ENCODE measurements at regions not wholly inside any gene's neighbourhood (a gene's known extent, or its start where the extent isn't known, plus 50 kb on each side); places are given as distances from the start of the nearest gene placed in this dataset.
"Not testable (repeated sequence)": the region's sequence is repeated elsewhere in the genome, so short reads cannot be mapped to it uniquely, and the experiment has no call there.

DNA sequence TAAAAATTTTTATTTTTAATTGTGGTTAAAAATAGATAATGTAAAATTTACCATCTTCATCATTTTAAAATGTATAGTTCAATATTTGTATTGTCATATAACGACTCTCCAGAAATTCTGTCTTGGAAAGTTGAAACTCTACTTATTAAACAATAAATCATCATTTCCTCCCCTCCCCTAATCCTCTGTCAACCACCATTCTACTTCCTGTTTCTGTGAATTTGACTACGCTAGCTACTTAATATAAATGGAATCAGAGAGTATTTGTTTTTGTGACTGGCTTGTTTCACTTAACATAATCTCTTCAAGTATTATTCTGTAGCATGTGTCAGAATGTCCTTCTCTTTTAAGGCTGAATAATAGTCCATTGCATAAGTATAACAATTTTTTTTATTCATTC, 729.0 kb upstream of the AADAT start:
- DNase-seq (ENCODE audit: low read depth in 2 of 3, low spot score in 1 of 3): no peak

DNA sequence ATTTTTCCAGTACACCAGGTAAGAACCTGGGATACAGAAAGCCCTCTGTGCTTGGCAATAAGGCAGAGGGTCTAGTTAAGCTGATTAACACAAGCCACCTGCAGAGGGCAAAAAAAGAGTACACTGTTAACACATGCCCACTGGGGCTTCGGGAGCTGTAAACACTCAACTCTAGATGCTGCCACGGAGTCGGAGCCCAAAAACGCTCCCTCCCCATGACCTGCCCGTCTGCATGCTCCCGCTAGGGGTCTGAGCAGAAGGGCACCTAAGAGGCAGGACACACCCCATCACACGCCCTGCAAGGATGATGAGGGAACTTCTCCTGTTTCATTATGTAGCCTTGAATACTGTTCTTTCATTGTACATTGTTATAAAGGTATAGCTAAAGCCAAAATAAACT, 715.6 kb upstream of the AADAT start:
- DNase-seq (ENCODE audit: low read depth in 2 of 3, low spot score in 1 of 3): no peak

DNA sequence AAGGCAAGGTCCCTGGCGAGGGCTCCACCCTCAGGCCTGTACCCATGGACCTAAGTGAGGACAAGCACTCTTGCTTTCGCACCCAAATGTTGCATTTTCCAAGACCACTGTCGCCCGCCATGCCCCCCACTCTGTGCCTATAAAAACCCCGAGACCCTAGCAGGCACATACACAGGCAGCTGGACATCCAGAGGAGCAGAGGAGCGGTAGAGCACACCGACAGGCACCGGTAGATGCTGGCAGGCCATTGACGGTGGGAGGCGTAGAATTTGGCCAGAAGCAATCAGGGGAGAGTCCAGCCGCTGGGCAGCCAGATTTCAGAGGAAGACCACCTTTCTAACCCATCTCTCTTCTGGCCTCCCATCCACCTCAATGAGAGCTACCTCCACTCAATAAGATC, 715.2 kb upstream of the AADAT start:
- DNase-seq (ENCODE audit: low read depth in 2 of 3, low spot score in 1 of 3): no peak

DNA sequence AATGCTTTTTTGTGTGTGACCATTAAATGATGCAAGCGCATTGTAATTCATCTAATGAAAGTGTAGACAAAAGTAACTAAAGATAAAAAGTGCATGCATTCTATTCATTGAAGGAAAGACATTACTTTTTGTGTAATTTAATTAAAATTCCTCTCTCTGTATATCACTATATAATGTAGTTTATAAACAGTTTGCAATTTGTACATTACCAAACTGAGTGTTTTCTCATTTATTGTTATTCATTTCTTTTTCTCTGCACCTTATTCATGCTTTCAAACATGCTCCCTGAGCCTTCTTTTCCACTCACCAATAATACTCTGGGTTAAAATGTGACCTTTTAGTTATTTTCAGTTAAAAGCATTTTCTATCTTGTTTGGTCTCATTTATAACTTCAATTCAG, 713.7 kb upstream of the AADAT start:
- no peak for DNase-seq (ENCODE audit: low read depth in 2 of 3, low spot score in 1 of 3)

DNA sequence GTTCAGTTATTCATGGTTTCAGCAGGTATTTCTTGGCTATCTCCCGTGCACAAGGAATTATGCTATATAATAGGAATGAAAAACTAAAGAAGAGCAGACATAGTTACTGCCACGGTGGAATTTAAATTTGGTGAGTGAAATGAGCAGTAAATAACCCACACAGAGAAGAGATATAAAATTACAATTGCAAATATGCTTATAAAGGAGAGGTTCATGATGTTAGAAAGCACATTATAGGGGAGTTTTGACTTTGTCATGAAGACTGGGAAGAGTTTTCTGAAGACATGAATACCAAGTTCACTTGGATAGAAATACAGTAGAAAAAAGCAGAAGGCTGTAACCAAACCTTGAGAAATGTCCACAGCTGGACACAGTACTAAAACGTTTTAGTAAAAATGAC, 712.0 kb upstream of the AADAT start:
- DNase-seq (ENCODE audit: low read depth in 2 of 3, low spot score in 1 of 3): no peak

DNA sequence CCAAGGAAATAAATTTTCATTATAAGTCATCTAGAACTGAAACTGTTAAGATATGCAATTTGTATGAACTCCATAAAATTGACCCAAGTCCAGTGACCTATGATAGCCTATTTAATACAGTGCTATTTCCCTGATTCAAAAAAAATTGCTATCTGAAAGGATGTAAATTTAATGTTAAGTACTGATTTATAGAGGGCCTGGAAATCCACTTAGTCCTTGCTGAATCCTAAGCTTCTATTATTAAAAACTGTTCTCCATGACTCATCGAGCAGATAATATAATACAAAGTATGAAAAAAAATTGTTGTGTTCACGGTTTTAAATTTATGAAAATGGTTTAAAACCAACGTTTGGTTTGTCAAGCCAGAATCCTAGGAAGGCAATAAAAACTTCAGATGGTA, 704.8 kb upstream of the AADAT start:
- no peak for DNase-seq (ENCODE audit: low read depth in 2 of 3, low spot score in 1 of 3)

DNA sequence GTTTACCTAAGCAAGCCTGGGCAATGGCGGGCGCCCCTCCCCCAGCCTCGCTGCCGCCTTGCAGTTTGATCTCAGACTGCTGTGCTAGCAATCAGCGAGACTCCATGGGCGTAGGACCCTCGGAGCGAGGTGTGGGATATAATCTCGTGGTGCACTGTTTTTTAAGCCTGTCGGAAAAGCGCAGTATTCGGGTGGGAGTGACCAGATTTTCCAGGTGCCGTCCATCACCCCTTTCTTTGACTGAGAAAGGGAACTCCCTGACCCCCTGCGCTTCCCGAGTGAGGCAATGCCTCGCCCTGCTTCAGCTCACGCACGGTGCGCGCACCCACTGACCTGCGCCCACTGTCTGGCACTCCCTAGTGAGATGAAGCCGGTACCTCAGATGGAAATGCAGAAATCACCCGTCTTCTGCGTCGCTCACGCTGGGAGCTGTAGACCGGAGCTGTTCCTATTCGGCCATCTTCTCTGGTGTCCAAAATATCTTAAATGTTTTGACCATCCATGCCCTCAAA, 698.8 kb upstream of the AADAT start:
- not testable (repeated sequence) for DNase-seq (ENCODE audit: low read depth in 2 of 3, low spot score in 1 of 3)

DNA sequence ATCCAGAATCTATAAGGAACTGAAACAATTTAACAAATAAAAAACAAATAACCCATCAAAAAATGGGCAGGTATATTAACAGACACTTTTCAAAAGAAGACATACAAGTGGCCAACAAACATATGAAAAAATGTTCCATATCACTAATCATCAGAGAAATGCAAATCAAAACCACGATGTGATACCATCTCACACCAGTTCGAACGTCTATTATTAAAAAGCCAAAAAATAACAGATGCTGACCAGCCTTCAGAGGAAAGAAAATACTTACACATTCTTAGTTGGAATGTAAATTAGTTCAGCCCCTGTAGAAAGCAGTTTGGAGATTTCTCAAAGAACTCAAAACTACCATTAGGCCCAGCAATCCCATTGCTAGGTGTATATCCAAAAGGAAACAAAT, 687.9 kb upstream of the AADAT start:
- no peak for DNase-seq (ENCODE audit: low read depth in 2 of 3, low spot score in 1 of 3)

DNA sequence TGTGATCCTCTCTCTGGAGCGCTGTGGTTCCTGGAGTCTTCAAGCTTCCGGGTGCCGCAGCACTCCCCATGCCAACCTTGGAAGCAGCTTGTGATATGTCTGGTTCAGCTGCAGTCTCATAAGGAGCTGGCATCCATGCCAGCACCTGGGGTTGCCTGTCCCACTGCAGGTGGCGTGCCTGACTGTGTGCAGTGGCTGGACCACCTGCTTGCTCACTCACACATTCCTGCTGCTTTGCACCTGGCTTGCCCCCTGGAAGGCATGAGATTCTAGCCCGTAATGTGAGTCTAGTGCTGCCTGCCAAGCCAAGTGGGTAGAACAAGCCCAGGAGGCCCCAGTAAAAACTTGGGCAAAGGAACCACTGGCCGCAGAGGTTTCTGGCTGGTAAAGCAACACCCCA, 687.2 kb upstream of the AADAT start:
- DNase-seq (ENCODE audit: low read depth in 2 of 3, low spot score in 1 of 3): no peak

DNA sequence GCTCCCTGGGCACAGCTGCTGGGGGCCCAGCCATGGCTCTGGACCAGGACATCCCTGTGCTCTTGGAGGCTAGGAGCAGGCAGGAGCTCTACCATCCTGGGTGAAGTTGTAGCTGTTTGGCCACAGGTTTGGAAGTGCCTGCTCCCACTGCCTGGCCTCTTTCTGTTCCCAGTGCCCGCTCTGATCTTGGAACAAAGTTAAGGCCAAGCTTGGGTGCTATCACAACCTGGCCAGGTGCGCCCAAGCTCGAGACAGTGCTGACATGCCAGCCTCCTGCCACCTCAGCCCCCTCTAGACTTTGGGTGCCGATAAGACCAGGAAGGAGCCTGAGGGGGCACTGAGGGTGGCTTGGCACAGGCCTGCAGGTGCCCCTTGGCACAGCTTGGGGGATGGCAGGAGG, 686.1 kb upstream of the AADAT start:
- no peak for DNase-seq (ENCODE audit: low read depth in 2 of 3, low spot score in 1 of 3)

DNA sequence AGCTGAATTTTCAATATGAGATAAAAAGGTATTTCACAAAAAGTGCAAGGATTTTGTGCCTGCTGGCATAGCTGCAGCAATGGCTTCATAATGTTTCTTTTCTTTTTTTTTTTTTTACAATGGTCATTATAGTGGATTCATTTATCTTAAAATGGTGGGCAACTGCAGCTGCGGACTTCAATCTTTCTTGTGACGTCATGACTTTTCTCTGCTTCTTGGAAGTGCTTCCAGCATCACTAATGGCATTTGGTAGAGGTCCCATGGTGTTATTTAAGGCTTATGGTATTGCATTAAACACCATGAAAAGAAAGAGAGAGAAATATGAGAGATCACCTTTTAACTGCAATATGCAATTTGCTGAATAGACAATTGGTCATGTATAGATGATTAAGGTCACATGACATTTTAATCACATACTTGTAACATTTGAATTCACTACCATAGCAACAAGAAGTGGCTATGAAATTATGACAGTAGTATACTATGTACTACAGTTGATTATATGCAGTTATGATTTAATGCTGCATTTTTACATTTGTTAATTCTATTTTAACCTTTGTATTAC, 684.0 kb upstream of the AADAT start:
- no peak for DNase-seq (ENCODE audit: low read depth in 2 of 3, low spot score in 1 of 3)

DNA sequence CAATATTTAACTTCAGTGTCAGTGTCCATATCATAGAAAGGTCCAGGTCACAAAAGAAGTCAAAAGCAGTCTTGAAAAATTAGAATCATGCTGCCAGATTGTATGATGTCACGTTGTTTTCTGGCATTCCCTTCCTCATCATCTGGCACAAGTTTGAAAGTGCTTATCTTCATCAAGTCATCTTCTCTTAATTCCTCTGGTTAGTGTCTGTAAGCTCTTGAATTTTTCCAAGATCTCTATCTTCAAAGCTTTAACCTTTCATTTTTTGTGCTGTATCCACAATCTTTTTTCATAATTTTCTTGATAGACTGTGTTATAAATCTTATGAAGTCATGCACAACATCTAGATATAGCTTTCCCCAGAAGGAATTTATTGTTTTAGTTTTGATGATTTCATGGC, 682.7 kb upstream of the AADAT start:
- DNase-seq (ENCODE audit: low read depth in 2 of 3, low spot score in 1 of 3): no peak

DNA sequence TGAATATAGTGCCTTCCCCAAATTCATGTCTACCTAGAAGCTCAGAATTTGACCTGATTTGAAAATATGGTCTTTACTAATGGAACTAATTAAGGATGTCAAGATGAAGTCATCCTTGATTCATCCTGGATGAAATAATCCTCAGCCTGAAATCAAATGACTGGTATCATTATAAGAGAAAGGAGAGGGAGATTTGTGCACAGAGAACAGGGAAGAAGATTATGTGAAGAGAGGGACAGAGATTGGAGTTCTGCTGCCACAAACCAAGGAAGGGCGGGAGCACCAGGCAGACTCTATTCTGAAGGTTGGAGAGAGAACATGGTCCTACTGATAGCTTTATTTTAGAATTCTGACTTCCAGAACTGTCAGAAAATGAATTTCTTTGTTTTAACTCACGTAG, 680.9 kb upstream of the AADAT start:
- no peak for DNase-seq (ENCODE audit: low read depth in 2 of 3, low spot score in 1 of 3)

DNA sequence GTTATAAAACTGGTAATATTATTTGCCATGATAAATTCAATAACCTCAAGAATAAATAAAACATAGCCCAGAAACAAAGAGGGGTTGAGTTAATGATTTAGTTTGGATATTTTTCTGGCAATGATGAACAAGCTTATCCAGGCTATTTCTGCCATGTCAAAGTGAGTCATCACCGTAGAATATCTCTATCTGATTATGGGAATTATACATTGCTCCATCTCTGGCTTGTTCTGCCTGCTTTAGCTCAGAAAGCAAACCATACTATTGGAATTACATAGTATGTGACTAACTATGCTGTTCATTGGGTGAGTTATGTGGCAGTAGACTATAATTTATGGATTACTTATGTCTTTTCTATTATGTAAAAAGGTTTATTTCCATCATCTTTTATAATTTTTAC, 680.1 kb upstream of the AADAT start:
- DNase-seq (ENCODE audit: low read depth in 2 of 3, low spot score in 1 of 3): no peak

DNA sequence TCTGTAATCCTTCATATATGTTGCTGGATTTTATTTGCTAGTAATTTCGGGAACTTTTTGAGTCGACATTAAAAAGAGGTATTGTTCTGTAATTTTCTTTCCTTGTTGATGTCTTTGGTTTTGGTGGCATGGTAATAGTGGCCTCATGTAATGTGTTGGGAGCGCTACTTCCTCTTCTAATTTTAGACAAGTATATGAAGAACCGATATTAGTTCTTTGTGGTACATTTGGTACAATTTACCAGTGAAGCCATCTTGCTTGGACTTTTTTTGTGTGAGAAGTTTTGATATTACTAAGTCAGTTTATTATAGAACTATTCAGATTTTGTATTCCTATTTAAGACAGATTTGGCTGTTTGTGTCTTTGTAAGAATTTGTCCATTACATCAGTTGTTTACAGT, 669.2 kb upstream of the AADAT start:
- DNase-seq (ENCODE audit: low read depth in 2 of 3, low spot score in 1 of 3): no peak

DNA sequence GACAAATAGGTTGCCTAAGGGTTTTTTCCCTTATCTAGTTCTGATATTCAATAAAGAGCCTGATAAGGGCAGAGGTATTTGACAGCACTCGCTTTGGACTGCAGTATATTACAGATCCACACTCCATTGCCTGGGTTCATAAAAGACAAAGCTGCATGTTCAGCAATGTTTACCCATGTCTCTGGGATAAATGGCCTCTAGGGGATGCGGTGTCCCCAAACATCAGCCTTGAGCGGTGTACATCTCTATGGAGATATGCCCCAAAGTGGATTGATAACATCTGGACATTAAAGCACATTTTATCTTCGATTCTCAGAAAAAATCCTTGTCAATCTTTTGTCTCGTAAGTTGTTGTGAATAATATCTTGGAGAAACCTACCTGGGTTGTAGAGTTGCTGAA, 660.8 kb upstream of the AADAT start:
- no peak for DNase-seq (ENCODE audit: low read depth in 2 of 3, low spot score in 1 of 3)

DNA sequence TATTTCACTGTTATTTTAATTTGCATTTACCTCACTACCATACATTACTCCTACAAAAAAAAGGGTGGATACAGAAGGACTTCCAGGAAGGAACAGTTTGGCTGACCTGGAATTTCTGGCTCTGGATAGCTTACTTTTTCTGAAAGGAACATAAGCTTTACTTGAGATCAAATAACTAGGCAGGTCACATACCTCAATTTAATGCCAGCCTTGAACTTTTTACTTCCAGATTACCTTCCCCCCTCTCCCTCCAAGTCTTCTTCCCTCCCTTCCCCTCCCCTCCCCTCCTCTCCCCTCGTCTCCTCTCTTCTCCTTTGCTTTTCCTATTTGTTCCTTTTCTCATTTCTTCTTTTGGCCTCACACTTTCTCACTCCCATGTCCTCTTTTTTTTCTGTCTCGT, 659.2 kb upstream of the AADAT start:
- no peak for DNase-seq (ENCODE audit: low read depth in 2 of 3, low spot score in 1 of 3)

DNA sequence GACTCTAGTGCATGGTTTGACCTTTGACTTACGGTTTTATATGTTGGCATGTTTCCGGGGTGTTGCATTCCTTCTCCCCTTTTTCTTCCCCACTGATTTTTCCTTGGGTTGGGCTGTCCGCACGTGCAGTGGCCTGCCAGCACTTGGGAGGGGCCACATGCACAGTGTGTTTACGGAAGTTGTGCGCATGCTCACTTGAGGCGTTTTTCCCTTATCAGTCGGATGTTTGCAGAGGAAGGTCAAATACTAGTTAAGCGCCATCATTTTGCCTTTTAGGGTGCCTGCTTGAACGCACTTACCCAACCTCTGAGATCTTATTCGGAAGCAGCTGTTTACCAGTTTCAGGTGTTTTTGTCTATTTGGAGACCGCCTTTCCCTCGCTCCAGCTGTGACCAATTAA, 653.9 kb upstream of the AADAT start:
- DNase-seq (ENCODE audit: low read depth in 2 of 3, low spot score in 1 of 3): no peak

DNA sequence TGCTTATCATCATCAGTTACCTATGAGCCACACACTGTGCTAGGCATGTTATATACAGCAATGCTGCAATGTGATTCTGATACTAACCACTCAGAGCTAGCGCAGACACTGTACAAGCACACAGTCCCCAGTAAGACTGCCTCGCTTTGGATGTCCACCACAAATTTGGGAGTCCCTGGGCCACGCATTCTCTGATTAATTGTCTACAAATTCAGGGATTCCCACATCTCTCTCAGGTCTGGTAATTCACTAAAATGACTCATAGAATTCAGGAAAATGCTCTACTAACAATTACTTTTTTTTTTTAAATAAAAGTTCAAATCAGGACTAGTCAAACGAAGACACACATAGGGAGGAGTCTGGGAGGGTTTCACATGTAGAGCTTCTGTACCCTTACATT, 652.1 kb upstream of the AADAT start:
- DNase-seq (ENCODE audit: low read depth in 2 of 3, low spot score in 1 of 3): no peak

DNA sequence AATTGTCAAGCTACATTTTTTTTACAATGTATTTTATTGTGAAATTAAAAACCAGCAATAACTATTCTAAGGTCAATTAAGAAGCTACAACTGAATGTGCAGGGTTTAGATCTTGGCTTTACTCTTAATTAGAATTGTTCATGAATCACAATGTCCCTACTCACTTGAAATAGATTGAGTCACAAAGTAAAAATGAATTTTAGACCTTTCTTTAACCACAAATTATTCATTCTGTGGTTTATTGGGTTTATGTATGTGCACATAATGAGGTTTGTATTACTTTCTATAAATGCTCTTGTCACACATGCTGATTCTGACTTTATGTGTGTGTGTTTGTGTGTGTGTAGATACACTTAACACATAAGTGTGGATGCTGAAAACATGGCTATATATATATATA, 647.0 kb upstream of the AADAT start:
- no peak for DNase-seq (ENCODE audit: low read depth in 2 of 3, low spot score in 1 of 3)

DNA sequence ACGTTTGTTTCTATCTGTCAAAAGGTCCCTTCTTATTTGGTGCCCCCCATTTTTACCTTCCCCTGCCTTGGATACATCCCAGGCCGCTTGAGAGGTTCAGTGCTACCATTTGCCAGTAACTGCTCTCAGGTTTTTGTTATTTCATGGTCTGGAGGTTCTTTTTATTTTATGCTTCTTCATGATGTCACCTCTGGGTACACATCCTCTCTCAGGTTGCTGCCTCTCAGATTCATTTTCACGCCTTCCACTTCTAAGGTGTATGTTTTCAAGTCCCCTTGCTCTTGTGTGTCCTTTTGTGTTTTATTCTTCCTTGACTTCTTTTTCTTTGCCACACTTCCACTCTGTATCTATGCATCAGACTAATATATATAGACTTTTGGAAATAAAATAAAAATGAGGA, 640.1 kb upstream of the AADAT start:
- DNase-seq (ENCODE audit: low read depth in 2 of 3, low spot score in 1 of 3): no peak

DNA sequence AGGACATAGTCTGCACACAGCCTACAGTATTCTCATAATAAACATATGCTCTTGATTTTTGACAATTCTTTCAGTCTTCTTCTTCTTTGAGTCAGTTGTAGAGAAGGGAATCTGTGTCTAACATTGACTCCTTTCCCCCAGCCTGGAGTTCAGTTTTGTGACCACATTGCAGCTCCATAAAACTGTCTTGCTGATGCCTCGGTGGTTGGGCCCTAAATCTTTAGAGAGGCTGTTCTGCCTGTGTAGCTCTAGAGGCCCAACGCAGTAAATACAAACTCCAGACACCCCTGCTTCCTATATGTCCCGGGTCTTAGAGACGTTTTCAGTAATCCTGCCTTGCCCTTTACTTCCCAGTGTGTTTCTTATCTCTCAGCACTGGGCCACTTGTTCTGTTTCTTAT, 639.5 kb upstream of the AADAT start:
- no peak for DNase-seq (ENCODE audit: low read depth in 2 of 3, low spot score in 1 of 3)

DNA sequence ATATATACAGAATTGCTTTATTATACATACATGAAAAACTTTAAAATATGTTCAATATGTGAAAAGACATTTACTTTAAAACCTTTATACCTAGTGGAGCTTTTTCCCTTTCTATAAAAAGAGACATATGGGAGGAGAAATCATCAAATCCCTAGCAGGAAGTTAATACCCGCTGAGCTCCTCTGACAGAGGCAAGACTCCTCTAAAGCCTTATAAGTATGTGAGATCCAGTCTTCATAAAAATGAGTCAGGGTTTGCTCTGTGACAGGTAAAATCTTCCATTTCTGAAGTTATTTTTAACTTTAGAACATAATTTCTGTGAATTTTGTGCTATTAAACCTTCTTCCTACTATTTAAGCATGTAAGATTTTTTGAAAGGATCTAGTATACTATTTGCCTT, 634.4 kb upstream of the AADAT start:
- DNase-seq (ENCODE audit: low read depth in 2 of 3, low spot score in 1 of 3): no peak

DNA sequence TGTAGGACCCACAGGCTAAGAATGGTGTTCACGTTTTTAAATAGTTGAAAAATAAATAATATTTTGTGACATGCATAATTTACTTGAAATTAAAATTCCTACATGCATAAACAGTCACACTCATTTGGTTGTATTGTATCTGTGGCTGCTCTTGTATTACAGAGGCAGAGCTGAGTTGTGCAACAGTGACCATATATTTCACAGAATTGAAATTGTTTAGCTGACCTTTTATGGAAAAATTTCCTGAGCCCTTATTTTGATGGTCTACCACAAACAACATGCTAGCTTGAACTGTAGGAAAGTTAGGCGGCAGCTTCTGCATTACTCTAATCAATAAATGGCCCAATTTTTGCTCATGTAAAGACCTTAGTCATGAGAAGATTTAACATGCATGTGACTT, 633.4 kb upstream of the AADAT start:
- DNase-seq (ENCODE audit: low read depth in 2 of 3, low spot score in 1 of 3): no peak
